Middle frontal gyrus (tissue), 1 donor: ENCODE measurements at regions not wholly inside any gene's neighbourhood (a gene's known extent, or its start where the extent isn't known, plus 50 kb on each side); places are given as distances from the start of the nearest gene placed in this dataset.

Experiments used
- DNase-seq: peaks from one replicate; pipeline ENCODE4 v3.0.0-alpha.2; 2015; ENCODE audit warnings: low spot score; ENCODE audit errors: extremely low spot score

GRCh38 chr13:90416938-90417337, 930.5 kb upstream of the MIR17HG start:
- no peak for DNase-seq

GRCh38 chr13:90420683-90421082, 926.8 kb upstream of the MIR17HG start:
- no peak for DNase-seq

- DNase-seq = no peak
These were observed 919.9 kb upstream of the MIR17HG start for GRCh38 chr13:90427322-90428272.

- no peak for DNase-seq
These were observed 918.8 kb upstream of the MIR17HG start for GRCh38 chr13:90428522-90429210.

- no peak for DNase-seq
These were observed 917.4 kb upstream of the MIR17HG start for GRCh38 chr13:90430127-90430526.

- no peak for DNase-seq
These were observed 910.8 kb upstream of the MIR17HG start for GRCh38 chr13:90436697-90437096.

- no peak for DNase-seq
These were observed 908.9 kb upstream of the MIR17HG start for GRCh38 chr13:90438576-90438975.

- DNase-seq = no peak
These were observed 904.2 kb upstream of the MIR17HG start for GRCh38 chr13:90443268-90443667.

GRCh38 chr13:90444232-90444631, 903.3 kb upstream of the MIR17HG start:
- DNase-seq = no peak

GRCh38 chr13:90445179-90445578, 902.3 kb upstream of the MIR17HG start:
- DNase-seq = no peak

- DNase-seq = no peak
These were observed 900.3 kb upstream of the MIR17HG start for GRCh38 chr13:90447034-90447733.

GRCh38 chr13:90447734-90448101, 899.8 kb upstream of the MIR17HG start:
- no peak for DNase-seq

- DNase-seq = no peak
These were observed 898.9 kb upstream of the MIR17HG start for GRCh38 chr13:90448466-90449037.

- no peak for DNase-seq
These were observed 894.1 kb upstream of the MIR17HG start for GRCh38 chr13:90453342-90453741.

GRCh38 chr13:90454002-90454636, 893.4 kb upstream of the MIR17HG start:
- no peak for DNase-seq

GRCh38 chr13:90455067-90455466, 892.4 kb upstream of the MIR17HG start:
- DNase-seq = no peak

- DNase-seq = no peak
These were observed 891.7 kb upstream of the MIR17HG start for GRCh38 chr13:90455823-90456222.

- DNase-seq = no peak
These were observed 886.1 kb upstream of the MIR17HG start for GRCh38 chr13:90461398-90461797.

- no peak for DNase-seq
These were observed 870.3 kb upstream of the MIR17HG start for GRCh38 chr13:90477216-90477615.

- DNase-seq = no peak
These were observed 863.6 kb upstream of the MIR17HG start for GRCh38 chr13:90483906-90484305.

- DNase-seq = no peak
These were observed 862.1 kb upstream of the MIR17HG start for GRCh38 chr13:90485436-90485835.
